ENCODE measurements at regions not wholly inside any gene's neighbourhood (a gene's known extent, or its start where the extent isn't known, plus 50 kb on each side); places are given as distances from the start of the nearest gene placed in this dataset.

DNA sequence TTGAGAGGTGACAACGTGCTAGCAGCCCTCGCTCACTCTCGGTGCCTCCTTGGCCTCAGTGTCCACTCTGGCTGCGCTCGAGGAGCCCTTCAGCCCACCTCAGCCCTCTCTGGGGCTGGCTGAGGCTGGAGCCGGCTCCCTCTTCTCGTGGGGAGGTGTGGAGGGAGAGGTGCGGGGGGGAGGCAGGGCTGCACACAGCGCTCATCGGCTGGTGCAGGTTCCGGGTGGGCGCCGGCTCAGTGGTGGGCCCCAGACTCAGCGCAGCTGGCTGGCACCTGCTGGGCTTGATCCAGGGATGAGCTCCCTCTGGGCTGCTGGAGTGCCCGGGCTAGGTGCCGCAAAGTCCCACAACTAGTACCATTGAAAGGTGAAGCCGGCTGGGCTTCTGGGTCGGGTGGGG lies 957.8 kb upstream of the GJE1 start:
- ATAC-seq (ENCODE audit: low read depth in 2 of 2) = no peak
- Histone ChIP-seq H3K27me3 (ENCODE audit: control insufficient read depth, insufficient read depth, low read length) (no peaks in the 10 kb centered on the region), H3K4me1 (ENCODE audit: control insufficient read depth, insufficient read depth, low read length, poor library complexity, severe bottlenecking) (no peaks in the 10 kb centered on the region), H3K27ac (ENCODE audit: insufficient read depth, low read length, poor library complexity, severe bottlenecking) (no peak overlapping the region), H3K36me3 (ENCODE audit: control insufficient read depth, insufficient read depth, low read length) (no peaks in the 10 kb centered on the region), H3K9me3 (ENCODE audit: control insufficient read depth in 2 of 2, low read length in 2 of 2) (no peaks in the 10 kb centered on the region), H3K4me3 (ENCODE audit: low read depth, low read length) (no peak overlapping the region)
- DNase-seq = no peak
- Mint-ChIP-seq H3K36me3 (no peaks in the 10 kb centered on the region), H3K27ac (no peak overlapping the region), H3K4me1 (no peaks in the 10 kb centered on the region), H3K4me3 (no peak overlapping the region), H3K9me3 (peaks cover 0 to 2% (median 1%) of the 10 kb centered on the region in 7 donors), H3K27me3 (peaks cover 4% of the 10 kb centered on the region)

DNA sequence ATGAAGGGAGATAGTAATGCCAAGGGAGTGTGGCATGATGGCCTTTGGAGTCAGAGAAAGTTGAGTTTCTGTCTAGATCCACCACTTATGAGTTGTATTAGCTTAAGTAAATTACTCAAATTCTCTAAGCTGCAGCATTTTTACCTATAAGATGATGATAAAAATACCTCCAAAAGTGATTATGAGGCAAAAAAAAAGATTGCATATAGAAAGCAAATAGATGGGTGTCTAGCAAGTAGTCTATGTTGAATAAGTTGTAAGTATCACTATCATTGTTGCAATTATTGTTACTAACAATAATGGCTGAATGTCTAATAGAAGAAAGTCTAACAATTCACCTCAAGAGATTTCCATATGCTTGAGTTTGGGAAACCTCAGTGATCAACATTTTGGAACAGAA lies 959.2 kb upstream of the GJE1 start:
- Mint-ChIP-seq H3K27ac (no peak overlapping the region), H3K4me3 (no peak overlapping the region), H3K27me3 (peaks cover 4% of the 10 kb centered on the region), H3K9me3 (peaks cover 0 to 4% (median 1%) of the 10 kb centered on the region in 7 donors), H3K36me3 (no peaks in the 10 kb centered on the region), H3K4me1 (no peaks in the 10 kb centered on the region)
- no peak overlapping the region for H3K4me3 ChIP-seq (ENCODE audit: low read depth, low read length)
- H3K4me1 ChIP-seq (ENCODE audit: control insufficient read depth, insufficient read depth, low read length, poor library complexity, severe bottlenecking) = no peaks in the 10 kb centered on the region
- no peaks in the 10 kb centered on the region for H3K36me3 ChIP-seq (ENCODE audit: control insufficient read depth, insufficient read depth, low read length)
- no peak overlapping the region for H3K27ac ChIP-seq (ENCODE audit: insufficient read depth, low read length, poor library complexity, severe bottlenecking)
- H3K27me3 ChIP-seq (ENCODE audit: control insufficient read depth, insufficient read depth, low read length) = no peaks in the 10 kb centered on the region
- ATAC-seq (ENCODE audit: low read depth in 2 of 2) (no peak), DNase-seq (no peak)
- H3K9me3 ChIP-seq (ENCODE audit: control insufficient read depth in 2 of 2, low read length in 2 of 2) = no peaks in the 10 kb centered on the region

DNA sequence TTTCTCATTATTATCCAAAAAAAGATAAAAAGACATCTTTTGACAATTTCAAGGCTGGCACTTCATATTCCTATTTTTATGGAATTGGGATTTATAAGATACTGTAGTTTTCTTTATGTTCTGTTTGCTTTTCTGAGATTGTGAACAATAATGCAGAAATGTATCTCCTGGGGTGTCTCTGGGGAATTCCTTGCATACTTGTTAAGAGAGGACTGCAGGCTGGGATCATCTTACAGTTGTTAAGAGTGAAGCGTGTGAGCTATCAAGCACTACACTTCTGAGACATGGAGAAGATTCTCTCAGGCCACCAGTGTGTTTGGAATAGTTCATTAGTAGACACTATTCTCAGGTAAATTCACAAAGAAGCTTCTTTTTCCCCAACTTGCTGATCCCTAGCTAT lies 963.3 kb upstream of the GJE1 start:
- no peaks in the 10 kb centered on the region for H3K4me1 ChIP-seq (ENCODE audit: control insufficient read depth, insufficient read depth, low read length, poor library complexity, severe bottlenecking)
- H3K36me3 ChIP-seq (ENCODE audit: control insufficient read depth, insufficient read depth, low read length) = no peaks in the 10 kb centered on the region
- peaks cover 4% of the 10 kb centered on the region for H3K27me3 Mint-ChIP-seq
- no peak overlapping the region for H3K4me3 ChIP-seq (ENCODE audit: low read depth, low read length)
- no peaks in the 10 kb centered on the region for H3K27me3 ChIP-seq (ENCODE audit: control insufficient read depth, insufficient read depth, low read length)
- H3K27ac Mint-ChIP-seq = no peak overlapping the region
- H3K9me3 Mint-ChIP-seq = peaks cover 0 to 4% (median 0%) of the 10 kb centered on the region in 7 donors
- ATAC-seq (ENCODE audit: low read depth in 2 of 2) (no peak), DNase-seq (no peak)
- H3K4me3 Mint-ChIP-seq = no peak overlapping the region
- no peaks in the 10 kb centered on the region for H3K4me1 Mint-ChIP-seq
- H3K9me3 ChIP-seq (ENCODE audit: control insufficient read depth in 2 of 2, low read length in 2 of 2) = no peaks in the 10 kb centered on the region
- no peaks in the 10 kb centered on the region for H3K36me3 Mint-ChIP-seq
- no peak overlapping the region for H3K27ac ChIP-seq (ENCODE audit: insufficient read depth, low read length, poor library complexity, severe bottlenecking)

DNA sequence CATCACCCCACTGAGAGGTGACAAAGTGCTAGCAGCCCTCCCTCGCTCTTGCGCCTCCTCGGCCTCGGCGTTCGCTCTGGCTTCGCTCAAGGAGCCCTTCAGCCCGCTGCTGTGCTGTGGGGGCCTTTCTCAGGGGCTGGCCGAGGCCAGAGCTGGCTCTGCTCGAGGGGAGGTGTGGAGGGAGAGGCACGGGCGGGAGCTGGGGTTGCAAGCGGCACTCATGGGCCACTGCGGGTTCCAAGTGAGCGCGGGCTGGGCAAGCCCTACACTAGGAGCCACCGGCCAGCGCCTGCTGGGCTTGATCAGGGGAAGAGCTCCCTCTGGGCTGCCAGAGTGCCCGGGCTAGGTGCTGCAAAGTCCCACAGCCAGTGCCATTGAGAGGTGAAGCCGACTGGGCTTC lies 964.8 kb upstream of the GJE1 start:
- H3K27me3 Mint-ChIP-seq = peaks cover 3% of the 10 kb centered on the region
- Histone ChIP-seq H3K27ac (ENCODE audit: insufficient read depth, low read length, poor library complexity, severe bottlenecking) (no peak overlapping the region), H3K9me3 (ENCODE audit: control insufficient read depth in 2 of 2, low read length in 2 of 2) (no peaks in the 10 kb centered on the region), H3K4me3 (ENCODE audit: low read depth, low read length) (no peak overlapping the region), H3K36me3 (ENCODE audit: control insufficient read depth, insufficient read depth, low read length) (no peaks in the 10 kb centered on the region), H3K27me3 (ENCODE audit: control insufficient read depth, insufficient read depth, low read length) (no peaks in the 10 kb centered on the region), H3K4me1 (ENCODE audit: control insufficient read depth, insufficient read depth, low read length, poor library complexity, severe bottlenecking) (no peaks in the 10 kb centered on the region)
- H3K4me1 Mint-ChIP-seq = no peaks in the 10 kb centered on the region
- DNase-seq = no peak
- H3K36me3 Mint-ChIP-seq = no peaks in the 10 kb centered on the region
- H3K27ac Mint-ChIP-seq = no peak overlapping the region
- peaks cover 0 to 4% (median 0%) of the 10 kb centered on the region in 7 donors for H3K9me3 Mint-ChIP-seq
- H3K4me3 Mint-ChIP-seq = no peak overlapping the region
- no peak for ATAC-seq (ENCODE audit: low read depth in 2 of 2)

DNA sequence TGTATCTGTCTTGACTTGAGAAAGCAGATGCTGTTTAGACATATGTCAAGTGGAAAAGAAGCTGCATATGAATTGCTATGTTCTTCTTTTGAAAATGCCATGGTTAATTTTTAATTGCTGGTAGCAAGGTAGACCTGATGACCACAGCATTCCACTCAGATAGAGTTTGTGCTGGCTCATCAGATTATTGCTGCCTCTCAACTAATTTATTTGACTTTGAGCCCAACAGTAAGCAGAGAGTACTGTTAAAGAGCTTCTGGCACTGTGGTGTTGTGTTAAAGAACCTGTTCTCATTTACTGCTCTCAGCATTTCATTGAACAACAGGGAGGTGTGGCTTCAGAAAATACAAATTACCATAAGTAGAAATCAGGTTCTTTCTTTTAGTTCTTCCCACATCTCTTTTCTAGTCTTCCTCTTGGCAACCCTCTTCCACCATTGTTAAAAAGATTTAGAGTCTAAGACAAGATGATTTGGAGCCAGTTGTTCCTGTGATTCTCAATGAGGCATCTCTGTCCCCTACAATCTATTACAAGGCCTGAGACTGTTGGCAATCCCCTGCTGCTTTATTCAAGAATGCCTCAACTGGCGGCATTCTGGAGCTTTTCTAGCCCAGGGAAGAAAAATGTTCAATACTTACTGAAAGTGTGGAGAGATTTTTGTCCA lies 967.6 kb upstream of the GJE1 start:
- H3K4me3 ChIP-seq (ENCODE audit: low read depth, low read length) = no peak overlapping the region
- no peaks in the 10 kb centered on the region for H3K4me1 ChIP-seq (ENCODE audit: control insufficient read depth, insufficient read depth, low read length, poor library complexity, severe bottlenecking)
- H3K27me3 Mint-ChIP-seq = no peaks in the 10 kb centered on the region
- H3K27ac Mint-ChIP-seq = no peak overlapping the region
- DNase-seq (no peak), ATAC-seq (ENCODE audit: low read depth in 2 of 2) (no peak)
- no peaks in the 10 kb centered on the region for H3K36me3 ChIP-seq (ENCODE audit: control insufficient read depth, insufficient read depth, low read length)
- H3K9me3 Mint-ChIP-seq = peaks cover 0 to 2% (median 0%) of the 10 kb centered on the region in 7 donors
- no peaks in the 10 kb centered on the region for H3K36me3 Mint-ChIP-seq
- no peaks in the 10 kb centered on the region for H3K4me1 Mint-ChIP-seq
- no peaks in the 10 kb centered on the region for H3K27me3 ChIP-seq (ENCODE audit: control insufficient read depth, insufficient read depth, low read length)
- H3K9me3 ChIP-seq (ENCODE audit: control insufficient read depth in 2 of 2, low read length in 2 of 2) = no peaks in the 10 kb centered on the region
- H3K4me3 Mint-ChIP-seq = no peak overlapping the region
- H3K27ac ChIP-seq (ENCODE audit: insufficient read depth, low read length, poor library complexity, severe bottlenecking) = no peak overlapping the region

DNA sequence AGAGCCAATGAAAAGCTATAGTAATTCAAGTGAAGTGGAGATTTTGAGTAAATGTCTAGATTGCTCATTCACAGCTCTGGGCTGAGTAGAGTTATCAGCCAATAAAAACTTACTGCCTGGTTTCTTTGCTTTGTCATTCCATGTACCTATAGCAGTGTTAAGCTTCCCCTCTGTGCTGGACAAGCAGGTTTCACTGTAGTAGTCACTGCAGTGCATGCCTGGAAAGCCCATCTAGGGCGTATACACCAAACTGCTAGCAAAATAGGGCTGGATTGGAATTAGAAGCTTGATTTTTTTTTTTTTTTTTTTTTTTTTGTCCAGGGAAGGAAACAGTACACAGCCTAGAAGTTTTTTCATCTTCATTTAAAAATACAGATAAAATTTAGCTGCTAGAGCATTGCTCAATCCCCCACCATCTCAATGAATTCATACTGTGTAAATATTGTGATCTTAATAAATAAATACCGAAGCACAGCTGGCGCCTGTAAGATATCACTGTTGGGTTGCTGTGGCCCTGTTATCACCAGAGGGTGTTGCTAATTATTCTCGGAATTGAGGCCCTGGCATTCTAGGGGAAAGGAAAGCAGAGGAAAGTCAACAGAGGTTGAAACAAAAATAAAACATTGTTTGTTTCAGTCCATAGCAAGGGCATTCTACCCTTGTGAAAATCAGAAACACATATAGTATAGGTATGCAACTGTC lies 968.5 kb upstream of the GJE1 start:
- Mint-ChIP-seq H3K36me3 (no peaks in the 10 kb centered on the region), H3K27ac (no peak overlapping the region), H3K9me3 (peaks cover 0 to 2% (median 0%) of the 10 kb centered on the region in 7 donors), H3K4me1 (no peaks in the 10 kb centered on the region), H3K27me3 (no peaks in the 10 kb centered on the region), H3K4me3 (no peak overlapping the region)
- Histone ChIP-seq H3K4me3 (ENCODE audit: low read depth, low read length) (no peak overlapping the region), H3K27ac (ENCODE audit: insufficient read depth, low read length, poor library complexity, severe bottlenecking) (no peak overlapping the region), H3K4me1 (ENCODE audit: control insufficient read depth, insufficient read depth, low read length, poor library complexity, severe bottlenecking) (no peaks in the 10 kb centered on the region), H3K9me3 (ENCODE audit: control insufficient read depth in 2 of 2, low read length in 2 of 2) (no peaks in the 10 kb centered on the region), H3K27me3 (ENCODE audit: control insufficient read depth, insufficient read depth, low read length) (no peaks in the 10 kb centered on the region), H3K36me3 (ENCODE audit: control insufficient read depth, insufficient read depth, low read length) (no peaks in the 10 kb centered on the region)
- ATAC-seq (ENCODE audit: low read depth in 2 of 2) = no peak
- DNase-seq = no peak

DNA sequence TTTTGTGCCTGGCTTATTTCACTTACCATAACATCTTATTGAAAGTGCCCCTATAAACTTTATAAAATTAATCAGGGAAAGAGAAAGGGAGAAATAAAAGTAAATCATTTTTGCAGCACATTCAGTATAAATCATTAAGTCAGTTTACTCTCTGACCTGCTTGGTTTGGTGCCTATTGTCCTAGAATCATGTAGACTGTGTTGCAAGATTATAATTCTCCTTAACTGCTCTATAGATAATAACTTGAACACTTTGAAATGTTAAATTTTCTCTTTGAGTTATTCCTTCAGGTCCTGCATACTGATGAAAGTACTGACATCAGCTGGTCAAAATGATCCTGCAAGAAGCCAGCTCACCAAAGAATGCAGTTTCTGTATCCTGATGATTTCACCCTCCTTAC lies 969.6 kb upstream of the GJE1 start:
- no peak overlapping the region for H3K4me3 ChIP-seq (ENCODE audit: low read depth, low read length)
- Mint-ChIP-seq H3K9me3 (peaks cover 0 to 2% (median 0%) of the 10 kb centered on the region in 7 donors), H3K4me1 (no peaks in the 10 kb centered on the region)

DNA sequence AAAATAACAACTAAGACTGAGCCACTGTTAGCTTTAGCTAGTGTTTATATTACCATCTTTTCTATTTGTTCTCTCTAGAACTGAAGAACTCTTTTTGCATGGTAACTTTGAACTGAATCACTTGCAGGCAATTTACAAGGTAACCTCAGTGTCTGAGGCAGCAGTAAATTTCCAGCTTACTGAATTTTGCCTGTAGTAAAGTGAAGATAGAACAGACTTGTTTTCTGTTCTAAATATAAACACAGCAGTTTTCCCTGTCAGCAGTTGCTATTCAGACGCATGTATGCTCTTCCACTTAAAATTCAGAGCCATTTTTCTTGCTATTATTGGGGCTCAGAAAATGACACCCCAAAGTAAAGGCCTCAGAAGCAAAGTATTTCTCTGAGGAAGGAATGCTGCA lies 974.0 kb upstream of the GJE1 start:
- H3K36me3 Mint-ChIP-seq = no peaks in the 10 kb centered on the region
- H3K9me3 Mint-ChIP-seq = peaks cover 0 to 2% (median 1%) of the 10 kb centered on the region in 7 donors
- Histone ChIP-seq H3K9me3 (ENCODE audit: control insufficient read depth in 2 of 2, low read length in 2 of 2) (no peaks in the 10 kb centered on the region), H3K27me3 (ENCODE audit: control insufficient read depth, insufficient read depth, low read length) (no peaks in the 10 kb centered on the region), H3K4me3 (ENCODE audit: low read depth, low read length) (no peak overlapping the region), H3K36me3 (ENCODE audit: control insufficient read depth, insufficient read depth, low read length) (no peaks in the 10 kb centered on the region), H3K4me1 (ENCODE audit: control insufficient read depth, insufficient read depth, low read length, poor library complexity, severe bottlenecking) (no peaks in the 10 kb centered on the region), H3K27ac (ENCODE audit: insufficient read depth, low read length, poor library complexity, severe bottlenecking) (no peak overlapping the region)
- no peak for DNase-seq
- H3K4me1 Mint-ChIP-seq = peaks cover 0 to 4% (median 3%) of the 10 kb centered on the region in 4 donors
- H3K4me3 Mint-ChIP-seq = no peak overlapping the region
- no peak for ATAC-seq (ENCODE audit: low read depth in 2 of 2)
- H3K27me3 Mint-ChIP-seq = no peaks in the 10 kb centered on the region
- no peak overlapping the region for H3K27ac Mint-ChIP-seq

More for the DNA sequence above, 969.6 kb upstream of the GJE1 start:
- Mint-ChIP-seq H3K36me3 (no peaks in the 10 kb centered on the region), H3K4me3 (no peak overlapping the region), H3K27ac (peak overlapping the region in 1 of 3 donors; percentile 64), H3K27me3 (no peaks in the 10 kb centered on the region)
- DNase-seq (no peak), ATAC-seq (ENCODE audit: low read depth in 2 of 2) (no peak)
- Histone ChIP-seq H3K27ac (ENCODE audit: insufficient read depth, low read length, poor library complexity, severe bottlenecking) (no peak overlapping the region), H3K4me1 (ENCODE audit: control insufficient read depth, insufficient read depth, low read length, poor library complexity, severe bottlenecking) (no peaks in the 10 kb centered on the region), H3K27me3 (ENCODE audit: control insufficient read depth, insufficient read depth, low read length) (no peaks in the 10 kb centered on the region), H3K36me3 (ENCODE audit: control insufficient read depth, insufficient read depth, low read length) (no peaks in the 10 kb centered on the region), H3K9me3 (ENCODE audit: control insufficient read depth in 2 of 2, low read length in 2 of 2) (no peaks in the 10 kb centered on the region)

All from CD4-positive, CD25-positive, alpha-beta regulatory T cell (primary cell).